ENCODE measurements at regions not wholly inside any gene's neighbourhood (a gene's known extent, or its start where the extent isn't known, plus 50 kb on each side); places are given as distances from the start of the nearest gene placed in this dataset.

DNA sequence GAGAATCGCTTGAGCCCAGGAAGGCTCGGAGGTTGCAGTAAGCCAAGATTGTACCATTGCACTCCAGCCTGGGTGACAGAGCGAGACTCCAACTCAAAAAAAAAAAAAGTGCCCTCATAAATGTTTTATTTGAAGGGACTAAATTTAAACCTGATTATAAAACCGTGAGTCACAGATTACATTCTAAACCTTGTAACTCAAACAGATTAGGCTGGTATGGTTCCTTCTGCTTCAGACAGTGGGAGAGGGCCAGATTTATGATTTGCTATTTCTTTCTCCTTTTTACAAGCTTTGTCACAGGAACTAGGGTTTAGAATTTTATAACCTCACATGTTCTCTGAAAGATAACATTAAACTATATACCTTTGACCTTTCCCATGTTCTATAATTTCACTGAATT, 801.2 kb upstream of the ZWINT start:
- TF ChIP-seq, protein P1, sequence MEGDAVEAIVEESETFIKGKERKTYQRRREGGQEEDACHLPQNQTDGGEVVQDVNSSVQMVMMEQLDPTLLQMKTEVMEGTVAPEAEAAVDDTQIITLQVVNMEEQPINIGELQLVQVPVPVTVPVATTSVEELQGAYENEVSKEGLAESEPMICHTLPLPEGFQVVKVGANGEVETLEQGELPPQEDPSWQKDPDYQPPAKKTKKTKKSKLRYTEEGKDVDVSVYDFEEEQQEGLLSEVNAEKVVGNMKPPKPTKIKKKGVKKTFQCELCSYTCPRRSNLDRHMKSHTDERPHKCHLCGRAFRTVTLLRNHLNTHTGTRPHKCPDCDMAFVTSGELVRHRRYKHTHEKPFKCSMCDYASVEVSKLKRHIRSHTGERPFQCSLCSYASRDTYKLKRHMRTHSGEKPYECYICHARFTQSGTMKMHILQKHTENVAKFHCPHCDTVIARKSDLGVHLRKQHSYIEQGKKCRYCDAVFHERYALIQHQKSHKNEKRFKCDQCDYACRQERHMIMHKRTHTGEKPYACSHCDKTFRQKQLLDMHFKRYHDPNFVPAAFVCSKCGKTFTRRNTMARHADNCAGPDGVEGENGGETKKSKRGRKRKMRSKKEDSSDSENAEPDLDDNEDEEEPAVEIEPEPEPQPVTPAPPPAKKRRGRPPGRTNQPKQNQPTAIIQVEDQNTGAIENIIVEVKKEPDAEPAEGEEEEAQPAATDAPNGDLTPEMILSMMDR (optimal IDR thresholded peaks at IDR 0.05 in 1 of 3, IDR thresholded peaks at IDR 0.05 in 1 of 3, conservative IDR thresholded peaks at IDR 0.05 in 1 of 3; ENCODE audit: extremely low read depth in 1 of 3, insufficient read depth in 2 of 3, low read length in 3 of 3), result no peak
- TF ChIP-seq EZH2 (IDR thresholded peaks at IDR 0.05; ENCODE audit: low read length), result no peak

Measured in keratinocyte (primary cell).